ENCODE measurements at regions not wholly inside any gene's neighbourhood (a gene's known extent, or its start where the extent isn't known, plus 50 kb on each side); places are given as distances from the start of the nearest gene placed in this dataset.

- Histone ChIP-seq H3F3A (ENCODE audit: insufficient read depth) (no peaks in the 10 kb centered on the region), H3K36me3 (ENCODE audit: low read length) (no peaks in the 10 kb centered on the region), H3K27me3 (ENCODE audit: low read length) (no peaks in the 10 kb centered on the region), H3K27ac (ENCODE audit: low read depth, low read length) (no peak overlapping the region), H4K20me1 (ENCODE audit: low read depth, low read length) (no peaks in the 10 kb centered on the region), H3K9me2 (replicated peaks; ENCODE audit: insufficient read depth, low read length) (no peaks in the 10 kb centered on the region), H3K4me2 (ENCODE audit: low read depth, low read length, poor library complexity, severe bottlenecking) (no peak overlapping the region), H3K9me3 (ENCODE audit: insufficient read depth, low read length) (no peaks in the 10 kb centered on the region), H3K79me2 (ENCODE audit: insufficient read depth, low read length) (no peaks in the 10 kb centered on the region), H2AFZ (ENCODE audit: low read depth, low read length, severe bottlenecking) (no peak overlapping the region), H3K9ac (ENCODE audit: low read length) (no peak overlapping the region), H3K4me3 (ENCODE audit: insufficient read depth, low read length, poor library complexity, severe bottlenecking) (no peak overlapping the region)
- TF ChIP-seq EZH2phosphoT487 (conservative IDR thresholded peaks at IDR 0.05; ENCODE audit: low read length) (no peak), CTCF (IDR thresholded peaks at IDR 0.05; ENCODE audit: insufficient read depth, low read length, poor library complexity, severe bottlenecking) (no peak)
Observed at GRCh38 chr1:60678802-60679201, 403.6 kb upstream of the NFIA start.

GRCh38 chr1:60678391-60678790, 404.0 kb upstream of the NFIA start:
- no peak overlapping the region for H3K27ac ChIP-seq (ENCODE audit: low read depth, low read length)
- no peaks in the 10 kb centered on the region for H3K27me3 ChIP-seq (ENCODE audit: low read length)
- H4K20me1 ChIP-seq (ENCODE audit: low read depth, low read length) = no peaks in the 10 kb centered on the region
- no peaks in the 10 kb centered on the region for H3K79me2 ChIP-seq (ENCODE audit: insufficient read depth, low read length)
- TF ChIP-seq EZH2phosphoT487 (conservative IDR thresholded peaks at IDR 0.05; ENCODE audit: low read length) (no peak), CTCF (IDR thresholded peaks at IDR 0.05; ENCODE audit: insufficient read depth, low read length, poor library complexity, severe bottlenecking) (no peak)
- H3K9me2 ChIP-seq (replicated peaks; ENCODE audit: insufficient read depth, low read length) = no peaks in the 10 kb centered on the region
- H3K36me3 ChIP-seq (ENCODE audit: low read length) = no peaks in the 10 kb centered on the region
- no peaks in the 10 kb centered on the region for H3F3A ChIP-seq (ENCODE audit: insufficient read depth)
- no peak overlapping the region for H3K9ac ChIP-seq (ENCODE audit: low read length)
- H3K4me2 ChIP-seq (ENCODE audit: low read depth, low read length, poor library complexity, severe bottlenecking) = no peak overlapping the region
- no peak overlapping the region for H3K4me3 ChIP-seq (ENCODE audit: insufficient read depth, low read length, poor library complexity, severe bottlenecking)
- no peaks in the 10 kb centered on the region for H3K9me3 ChIP-seq (ENCODE audit: insufficient read depth, low read length)
- H2AFZ ChIP-seq (ENCODE audit: low read depth, low read length, severe bottlenecking) = no peak overlapping the region

GRCh38 chr1:60672449-60672848, 409.9 kb upstream of the NFIA start:
- Histone ChIP-seq H3K79me2 (ENCODE audit: insufficient read depth, low read length) (no peaks in the 10 kb centered on the region), H3K4me3 (ENCODE audit: insufficient read depth, low read length, poor library complexity, severe bottlenecking) (no peak overlapping the region), H3K9ac (ENCODE audit: low read length) (no peak overlapping the region), H3K4me2 (ENCODE audit: low read depth, low read length, poor library complexity, severe bottlenecking) (no peak overlapping the region), H2AFZ (ENCODE audit: low read depth, low read length, severe bottlenecking) (no peak overlapping the region), H3K9me2 (replicated peaks; ENCODE audit: insufficient read depth, low read length) (no peaks in the 10 kb centered on the region), H3F3A (ENCODE audit: insufficient read depth) (no peaks in the 10 kb centered on the region), H3K27me3 (ENCODE audit: low read length) (no peaks in the 10 kb centered on the region), H3K36me3 (ENCODE audit: low read length) (no peaks in the 10 kb centered on the region), H3K27ac (ENCODE audit: low read depth, low read length) (no peak overlapping the region), H3K9me3 (ENCODE audit: insufficient read depth, low read length) (no peaks in the 10 kb centered on the region), H4K20me1 (ENCODE audit: low read depth, low read length) (no peaks in the 10 kb centered on the region)
- TF ChIP-seq CTCF (IDR thresholded peaks at IDR 0.05; ENCODE audit: insufficient read depth, low read length, poor library complexity, severe bottlenecking) (no peak), EZH2phosphoT487 (conservative IDR thresholded peaks at IDR 0.05; ENCODE audit: low read length) (no peak)

- no peaks in the 10 kb centered on the region for H3F3A ChIP-seq (ENCODE audit: insufficient read depth)
- no peaks in the 10 kb centered on the region for H3K27me3 ChIP-seq (ENCODE audit: low read length)
- no peaks in the 10 kb centered on the region for H3K9me3 ChIP-seq (ENCODE audit: insufficient read depth, low read length)
- no peak overlapping the region for H3K4me2 ChIP-seq (ENCODE audit: low read depth, low read length, poor library complexity, severe bottlenecking)
- H3K9ac ChIP-seq (ENCODE audit: low read length) = no peak overlapping the region
- H3K9me2 ChIP-seq (replicated peaks; ENCODE audit: insufficient read depth, low read length) = no peaks in the 10 kb centered on the region
- no peaks in the 10 kb centered on the region for H3K79me2 ChIP-seq (ENCODE audit: insufficient read depth, low read length)
- no peak overlapping the region for H2AFZ ChIP-seq (ENCODE audit: low read depth, low read length, severe bottlenecking)
- TF ChIP-seq CTCF (IDR thresholded peaks at IDR 0.05; ENCODE audit: insufficient read depth, low read length, poor library complexity, severe bottlenecking) = no peak
- TF ChIP-seq EZH2phosphoT487 (conservative IDR thresholded peaks at IDR 0.05; ENCODE audit: low read length) = no peak
- no peaks in the 10 kb centered on the region for H3K36me3 ChIP-seq (ENCODE audit: low read length)
- no peak overlapping the region for H3K4me3 ChIP-seq (ENCODE audit: insufficient read depth, low read length, poor library complexity, severe bottlenecking)
- no peak overlapping the region for H3K27ac ChIP-seq (ENCODE audit: low read depth, low read length)
- no peaks in the 10 kb centered on the region for H4K20me1 ChIP-seq (ENCODE audit: low read depth, low read length)
Observed at GRCh38 chr1:60670302-60670701, 412.1 kb upstream of the NFIA start.

Data from SU-DHL-6 (cell line).